SK-N-SH (cell line): ENCODE measurements at regions not wholly inside any gene's neighbourhood (a gene's known extent, or its start where the extent isn't known, plus 50 kb on each side); places are given as distances from the start of the nearest gene placed in this dataset.

ENCODE experiments used
- CTCF ChIA-PET: fragments of 300-600, 350-600 bp; formaldehyde crosslinking; extraction: SDS; loops from one replicate; lab custom pipeline; 2021; lab: Yijun Ruan, JAX
- POLR2A ChIA-PET: fragments of 350-600 bp; sonication (Branson Sonifier 250); formaldehyde crosslinking; extraction: SDS; loops from one replicate; lab custom pipeline; 2020; ENCODE audit warnings: antibody characterized with exemption, inconsistent platforms; lab: Yijun Ruan, JAX
- DNase-seq: peaks from one replicate; pipeline ENCODE4 v3.0.0; 2012
- H2AFZ ChIP-seq: fragments of 200-600 bp; sonication (generic); 2 replicates; pipeline ENCODE4 v1.8.1; 2016; ENCODE audit warnings: antibody characterized with exemption, mild to moderate bottlenecking, low read depth
- H3F3A ChIP-seq: fragments of 200-600 bp; sonication (generic); replicated peaks from 2 replicates; pipeline ENCODE3; 2016; ENCODE audit warnings: antibody characterized with exemption, mild to moderate bottlenecking; ENCODE audit not compliant: insufficient read depth
- H3K27ac ChIP-seq, 2 experiments: fragments of 200-500 bp in 1 of 2; fragments of 200-600 bp in 1 of 2; sonication (Bioruptor generic) in 1 of 2; sonication (generic), shearing (Covaris generic) in 1 of 2; 2 replicates each; pipeline versions ENCODE4 v1.5.1 to v1.6.1; 2014 to 2016; ENCODE audit warnings: low read depth in 2 of 2, inconsistent platforms in 1 of 2, low read length in 1 of 2, mild to moderate bottlenecking in 1 of 2, mixed read lengths in 1 of 2
- H3K27me3 ChIP-seq: fragments of 200-600 bp; sonication (generic), shearing (Covaris generic); 2 replicates; pipeline ENCODE4 v1.6.1; 2016; ENCODE audit warnings: mixed run types; ENCODE audit not compliant: insufficient read depth
- H3K36me3 ChIP-seq, 2 experiments: fragments of 200-500 bp in 1 of 2; fragments of 200-600 bp in 1 of 2; sonication (Bioruptor generic) in 1 of 2; sonication (generic) in 1 of 2; replicated peaks in 1 of 2; 2 replicates each; pipeline versions ENCODE3 to v1.5.1; 2014 to 2016; ENCODE audit warnings: low read length in 1 of 2, mild to moderate bottlenecking in 1 of 2; ENCODE audit not compliant: insufficient read depth in 2 of 2, control insufficient read depth in 1 of 2
- H3K4me1 ChIP-seq, 2 experiments: fragments of 200-500 bp in 1 of 2; fragments of 200-600 bp in 1 of 2; sonication (Bioruptor generic) in 1 of 2; sonication (generic), shearing (Covaris generic) in 1 of 2; 2 replicates each; pipeline versions ENCODE4 v1.5.1 to v1.6.1; 2014 to 2016; ENCODE audit warnings: low read depth in 1 of 2, low read length in 1 of 2, mixed run types in 1 of 2; ENCODE audit not compliant: insufficient read depth in 2 of 2, control insufficient read depth in 1 of 2
- H3K4me2 ChIP-seq: fragments of 200-600 bp; sonication (generic), shearing (Covaris generic); 2 replicates; pipeline ENCODE4 v1.6.1; 2017; ENCODE audit warnings: mixed run types
- H3K4me3 ChIP-seq, 2 experiments: fragments of 200-500 bp in 1 of 2; fragments of 200-600 bp in 1 of 2; sonication (Bioruptor generic) in 1 of 2; sonication (generic), shearing (Covaris generic) in 1 of 2; 2 replicates each; pipeline versions ENCODE4 v1.5.1 to v1.8.1; 2014 to 2016; ENCODE audit warnings: low read depth in 2 of 2, inconsistent platforms in 1 of 2, low read length in 1 of 2, mild to moderate bottlenecking in 1 of 2, mixed read lengths in 1 of 2, moderate library complexity in 1 of 2
- H3K79me2 ChIP-seq: fragments of 200-600 bp; sonication (generic); 2 replicates; pipeline ENCODE4 v1.8.1; 2017; ENCODE audit warnings: mild to moderate bottlenecking; ENCODE audit not compliant: insufficient read depth
- H3K9ac ChIP-seq: fragments of 200-600 bp; sonication (generic); 2 replicates; pipeline ENCODE4 v1.6.1; 2017; ENCODE audit warnings: mixed run types
- H3K9me2 ChIP-seq: fragments of 200-600 bp; sonication (generic); 2 replicates; pipeline ENCODE4 v1.6.1; 2017; ENCODE audit warnings: mixed run types
- H3K9me3 ChIP-seq: fragments of 200-600 bp; sonication (generic); 2 replicates; pipeline ENCODE4 v1.6.1; 2017; ENCODE audit warnings: mixed run types, mild to moderate bottlenecking, moderate library complexity
- H4K20me1 ChIP-seq: fragments of 200-600 bp; sonication (generic); 2 replicates; pipeline ENCODE4 v1.6.1; 2017; ENCODE audit warnings: mild to moderate bottlenecking, mixed run types; ENCODE audit not compliant: insufficient read depth
- EZH2phosphoT487 ChIP-seq: fragments of 200-600 bp; sonication (generic); IDR thresholded peaks from 2 replicates; pipeline ENCODE4 v1.6.1; 2017; ENCODE audit warnings: low read depth, mixed run types, mild to moderate bottlenecking, antibody characterized with exemption, moderate library complexity, borderline replicate concordance
- FOXJ3 ChIP-seq: sonication (generic); formaldehyde crosslinking; IDR thresholded peaks from 2 replicates; pipeline ENCODE4 v1.5.1; 2020; ENCODE audit warnings: mild to moderate bottlenecking, missing genetic modification reagents
- FOXM1 ChIP-seq: IDR thresholded peaks from 2 replicates; pipeline ENCODE4 v1.4.0; 2012; ENCODE audit warnings: low read depth, mild to moderate bottlenecking
- GABPA ChIP-seq: IDR thresholded peaks from 2 replicates; pipeline ENCODE4 v1.4.0; 2012; ENCODE audit warnings: low read depth, mild to moderate bottlenecking
- GATA2 ChIP-seq: sonication (generic); formaldehyde crosslinking; IDR thresholded peaks from 2 replicates; pipeline ENCODE4 v1.5.0; 2020; ENCODE audit warnings: mild to moderate bottlenecking, missing genetic modification reagents
- NFIC ChIP-seq: IDR thresholded peaks from 2 replicates; pipeline ENCODE4 v1.4.0; 2012; ENCODE audit warnings: borderline replicate concordance
- NRF1 ChIP-seq: IDR thresholded peaks from 2 replicates; pipeline ENCODE4 v1.6.1; 2012; ENCODE audit warnings: low read depth, mild to moderate bottlenecking, low read length
- RCOR1 ChIP-seq: fragments of 150-350 bp; IDR thresholded peaks from 2 replicates; pipeline ENCODE4 v1.6.1; 2017; ENCODE audit warnings: antibody characterized with exemption, low read length
- RFX5 ChIP-seq: IDR thresholded peaks from 2 replicates; pipeline ENCODE4 v1.6.1; 2012; ENCODE audit warnings: mild to moderate bottlenecking, improper control_type of control experiment, low read length
- RXRA ChIP-seq: IDR thresholded peaks from 2 replicates; pipeline ENCODE4 v1.4.0; 2012; ENCODE audit warnings: low read depth, mild to moderate bottlenecking, borderline replicate concordance
- SMC3 ChIP-seq: IDR thresholded peaks from 2 replicates; pipeline ENCODE4 v1.6.1; 2012; ENCODE audit warnings: low read depth, low read length, improper control_type of control experiment
- TAF1 ChIP-seq: IDR thresholded peaks from 2 replicates; pipeline ENCODE4 v1.6.1; 2012; ENCODE audit warnings: low read depth, mild to moderate bottlenecking, low read length, moderate library complexity, borderline replicate concordance
- TEAD4 ChIP-seq: IDR thresholded peaks from 2 replicates; pipeline ENCODE4 v1.4.0; 2012; ENCODE audit warnings: mild to moderate bottlenecking, borderline replicate concordance; ENCODE audit not compliant: insufficient read depth
- WGBS: methylation state at CpG from one replicate; pipeline ENCODE4 v1.1.6; 2017; ENCODE audit warnings: low lambda C conversion rate; 5-methylcytosine and 5-hydroxymethylcytosine counted together
- TF ChIP-seq, protein P1 (sequence below): fragments of 200-600 bp; sonication (generic); IDR thresholded peaks from 2 replicates; pipeline ENCODE4 v1.6.1; 2017; ENCODE audit warnings: antibody characterized with exemption, mild to moderate bottlenecking, moderate library complexity
- TF ChIP-seq, protein P2 (sequence below): IDR thresholded peaks from 2 replicates; pipeline ENCODE4; 2012
- TF ChIP-seq, protein P3 (sequence below): IDR thresholded peaks from 2 replicates; pipeline ENCODE4 v1.4.0; 2012; ENCODE audit warnings: low read depth, borderline replicate concordance

DNA sequence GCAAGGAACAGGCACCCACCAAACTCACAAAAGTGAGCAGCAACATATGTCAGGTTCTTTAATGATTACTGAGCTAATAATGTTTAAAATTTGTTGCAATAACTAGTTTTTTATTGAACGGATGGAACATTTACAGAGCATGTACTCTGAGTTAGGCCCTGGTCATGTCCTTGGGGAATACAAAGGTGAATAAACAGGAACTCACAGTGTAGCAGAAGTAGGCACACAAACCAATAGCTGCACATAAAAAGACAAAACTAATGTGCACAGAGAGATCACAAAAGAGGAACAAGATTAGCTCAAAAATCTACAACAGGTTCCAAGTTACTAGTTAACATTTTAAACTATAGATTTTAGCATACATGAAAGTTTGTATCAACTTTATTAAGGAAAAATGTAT lies 505.3 kb upstream of the PPP2R3A start:
- no peaks in the 10 kb centered on the region for H3F3A ChIP-seq
- TF ChIP-seq, protein P1, sequence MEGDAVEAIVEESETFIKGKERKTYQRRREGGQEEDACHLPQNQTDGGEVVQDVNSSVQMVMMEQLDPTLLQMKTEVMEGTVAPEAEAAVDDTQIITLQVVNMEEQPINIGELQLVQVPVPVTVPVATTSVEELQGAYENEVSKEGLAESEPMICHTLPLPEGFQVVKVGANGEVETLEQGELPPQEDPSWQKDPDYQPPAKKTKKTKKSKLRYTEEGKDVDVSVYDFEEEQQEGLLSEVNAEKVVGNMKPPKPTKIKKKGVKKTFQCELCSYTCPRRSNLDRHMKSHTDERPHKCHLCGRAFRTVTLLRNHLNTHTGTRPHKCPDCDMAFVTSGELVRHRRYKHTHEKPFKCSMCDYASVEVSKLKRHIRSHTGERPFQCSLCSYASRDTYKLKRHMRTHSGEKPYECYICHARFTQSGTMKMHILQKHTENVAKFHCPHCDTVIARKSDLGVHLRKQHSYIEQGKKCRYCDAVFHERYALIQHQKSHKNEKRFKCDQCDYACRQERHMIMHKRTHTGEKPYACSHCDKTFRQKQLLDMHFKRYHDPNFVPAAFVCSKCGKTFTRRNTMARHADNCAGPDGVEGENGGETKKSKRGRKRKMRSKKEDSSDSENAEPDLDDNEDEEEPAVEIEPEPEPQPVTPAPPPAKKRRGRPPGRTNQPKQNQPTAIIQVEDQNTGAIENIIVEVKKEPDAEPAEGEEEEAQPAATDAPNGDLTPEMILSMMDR, result no peak
- TF ChIP-seq NRF1, result no peak
- no peak for TF ChIP-seq RXRA
- TF ChIP-seq NFIC, result no peak
- TF ChIP-seq RCOR1, result no peak
- TF ChIP-seq, all 33 proteins: peak for 0
- POLR2A ChIA-PET, result no interaction called here
- H3K9me3 ChIP-seq, result no peaks in the 10 kb centered on the region
- no peak overlapping the region for H3K4me3 ChIP-seq
- H3K36me3 ChIP-seq, result no peaks in the 10 kb centered on the region
- no peaks in the 10 kb centered on the region for H3K4me1 ChIP-seq
- H2AFZ ChIP-seq, result no peak overlapping the region
- 26% methylated on average over 1 of the region's 1 CpG for WGBS
- no peaks in the 10 kb centered on the region for H4K20me1 ChIP-seq
- no peaks in the 10 kb centered on the region for H3K27me3 ChIP-seq
- DNase-seq, result no peak
- no peak overlapping the region for H3K9ac ChIP-seq
- CTCF ChIA-PET, result interaction anchor here (1.8 kb wide), 1 partner anchor 14 kb away, joined by 4 read pairs; no protein-coding TSS in a partner anchor
- H3K4me2 ChIP-seq, result no peak overlapping the region
- no peaks in the 10 kb centered on the region for H3K79me2 ChIP-seq
- no peak overlapping the region for H3K27ac ChIP-seq
- no peaks in the 10 kb centered on the region for H3K9me2 ChIP-seq

- no peak overlapping the region for H3K4me2 ChIP-seq
- POLR2A ChIA-PET, result no interaction called here
- no peaks in the 10 kb centered on the region for H3F3A ChIP-seq
- no peaks in the 10 kb centered on the region for H3K9me2 ChIP-seq
- no peaks in the 10 kb centered on the region for H3K36me3 ChIP-seq
- H2AFZ ChIP-seq, result no peak overlapping the region
- no peak overlapping the region for H3K27ac ChIP-seq
- no peaks in the 10 kb centered on the region for H3K9me3 ChIP-seq
- DNase-seq, result no peak
- CTCF ChIA-PET, result no interaction called here
- no peak overlapping the region for H3K4me3 ChIP-seq
- no peak overlapping the region for H3K9ac ChIP-seq
- no peaks in the 10 kb centered on the region for H4K20me1 ChIP-seq
- 42% methylated on average over 1 of the region's 1 CpG for WGBS
- no peaks in the 10 kb centered on the region for H3K4me1 ChIP-seq
- H3K79me2 ChIP-seq, result no peaks in the 10 kb centered on the region
- H3K27me3 ChIP-seq, result no peaks in the 10 kb centered on the region
- no peak for TF ChIP-seq EZH2phosphoT487
- TF ChIP-seq TAF1, result no peak
- TF ChIP-seq RFX5, result no peak
- TF ChIP-seq GATA2, result no peak
- TF ChIP-seq FOXM1, result no peak
- TF ChIP-seq FOXJ3, result no peak
Observed at GRCh38 chr3:135471911-135472310, 493.6 kb upstream of the PPP2R3A start.

DNA sequence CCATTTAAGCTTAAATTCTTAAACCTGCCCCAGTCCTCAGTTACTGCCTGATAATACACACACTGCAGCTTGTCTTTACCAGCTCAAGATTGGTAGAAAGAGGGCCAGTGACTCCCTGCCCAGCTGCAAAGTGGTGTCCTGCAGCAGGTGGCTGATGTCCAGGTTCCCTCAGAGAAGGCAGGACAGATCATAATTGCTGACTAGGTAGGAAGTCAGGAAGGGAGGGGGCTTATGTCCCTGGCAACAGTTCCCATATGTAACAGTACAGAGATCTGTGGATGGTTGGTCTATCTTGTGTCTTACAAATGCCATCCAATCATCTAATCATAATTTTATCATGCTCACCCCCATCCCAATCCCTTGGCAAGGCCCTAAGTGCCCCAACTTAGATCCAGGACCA lies 492.1 kb upstream of the PPP2R3A start:
- Histone ChIP-seq H3K9me3 (no peaks in the 10 kb centered on the region), H3K27ac (no peak overlapping the region), H3K9me2 (no peaks in the 10 kb centered on the region), H3K4me3 (no peak overlapping the region), H2AFZ (no peak overlapping the region), H4K20me1 (no peaks in the 10 kb centered on the region), H3K27me3 (no peaks in the 10 kb centered on the region), H3K79me2 (no peaks in the 10 kb centered on the region), H3K9ac (no peak overlapping the region), H3F3A (no peaks in the 10 kb centered on the region), H3K36me3 (no peaks in the 10 kb centered on the region), H3K4me2 (no peak overlapping the region), H3K4me1 (no peaks in the 10 kb centered on the region)
- CTCF ChIA-PET, result no interaction called here
- DNase-seq, result no peak
- POLR2A ChIA-PET, result no interaction called here
- TF ChIP-seq, protein P2, sequence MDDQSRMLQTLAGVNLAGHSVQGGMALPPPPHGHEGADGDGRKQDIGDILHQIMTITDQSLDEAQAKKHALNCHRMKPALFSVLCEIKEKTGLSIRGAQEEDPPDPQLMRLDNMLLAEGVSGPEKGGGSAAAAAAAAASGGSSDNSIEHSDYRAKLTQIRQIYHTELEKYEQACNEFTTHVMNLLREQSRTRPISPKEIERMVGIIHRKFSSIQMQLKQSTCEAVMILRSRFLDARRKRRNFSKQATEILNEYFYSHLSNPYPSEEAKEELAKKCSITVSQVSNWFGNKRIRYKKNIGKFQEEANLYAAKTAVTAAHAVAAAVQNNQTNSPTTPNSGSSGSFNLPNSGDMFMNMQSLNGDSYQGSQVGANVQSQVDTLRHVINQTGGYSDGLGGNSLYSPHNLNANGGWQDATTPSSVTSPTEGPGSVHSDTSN, result no peak
- no peak for TF ChIP-seq GABPA
- no peak for TF ChIP-seq TEAD4
- no peak for TF ChIP-seq RCOR1
- TF ChIP-seq, protein P3, sequence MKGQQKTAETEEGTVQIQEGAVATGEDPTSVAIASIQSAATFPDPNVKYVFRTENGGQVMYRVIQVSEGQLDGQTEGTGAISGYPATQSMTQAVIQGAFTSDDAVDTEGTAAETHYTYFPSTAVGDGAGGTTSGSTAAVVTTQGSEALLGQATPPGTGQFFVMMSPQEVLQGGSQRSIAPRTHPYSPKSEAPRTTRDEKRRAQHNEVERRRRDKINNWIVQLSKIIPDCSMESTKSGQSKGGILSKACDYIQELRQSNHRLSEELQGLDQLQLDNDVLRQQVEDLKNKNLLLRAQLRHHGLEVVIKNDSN, result no peak
- no peak for TF ChIP-seq FOXJ3
- no peak for TF ChIP-seq RXRA
- TF ChIP-seq TAF1, result no peak
- no peak for TF ChIP-seq SMC3
- TF ChIP-seq, protein P1, result no peak
